ENCODE measurements at regions not wholly inside any gene's neighbourhood (a gene's known extent, or its start where the extent isn't known, plus 50 kb on each side); places are given as distances from the start of the nearest gene placed in this dataset.

DNA sequence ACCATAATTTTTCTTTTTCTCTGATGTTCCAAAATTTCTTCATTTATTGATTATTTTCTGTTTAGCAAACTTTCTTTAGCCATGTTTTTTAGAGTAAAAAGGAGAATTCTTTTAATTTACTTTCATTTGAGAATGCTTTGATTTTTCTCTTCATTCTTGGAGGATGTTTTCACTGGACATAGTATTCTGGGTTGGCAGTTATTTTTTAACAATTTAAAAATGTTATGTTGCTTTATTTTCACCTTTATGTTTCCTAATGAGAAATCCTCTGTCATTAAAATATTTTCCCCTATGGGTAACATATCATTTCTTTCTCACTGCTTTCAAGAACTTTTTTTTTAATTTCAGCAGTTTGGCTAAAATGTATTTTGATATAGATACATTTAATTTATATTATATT lies 631.4 kb upstream of the CDH2 start:
- ChIA-PET CTCF (no interaction called here), POLR2A (no interaction called here)
- Histone ChIP-seq H3K36me3 (ENCODE audit: control insufficient read depth in 2 of 2, insufficient read depth in 1 of 2, low read length in 2 of 2) (no peaks in the 10 kb centered on the region), H3K4me1 (ENCODE audit: control insufficient read depth, insufficient read depth, low read length) (no peaks in the 10 kb centered on the region), H3K9me3 (ENCODE audit: control insufficient read depth, insufficient read depth, low read depth, low read length) (no peaks in the 10 kb centered on the region), H3K4me3 (ENCODE audit: low read depth, low read length) (no peak overlapping the region), H3K27ac (ENCODE audit: extremely low read depth, low read depth, low read length) (no peak overlapping the region)
- TF ChIP-seq SETDB1 (IDR thresholded peaks at IDR 0.05; ENCODE audit: insufficient read length, low read length) = peak; percentile 92
- TF ChIP-seq, protein P1, sequence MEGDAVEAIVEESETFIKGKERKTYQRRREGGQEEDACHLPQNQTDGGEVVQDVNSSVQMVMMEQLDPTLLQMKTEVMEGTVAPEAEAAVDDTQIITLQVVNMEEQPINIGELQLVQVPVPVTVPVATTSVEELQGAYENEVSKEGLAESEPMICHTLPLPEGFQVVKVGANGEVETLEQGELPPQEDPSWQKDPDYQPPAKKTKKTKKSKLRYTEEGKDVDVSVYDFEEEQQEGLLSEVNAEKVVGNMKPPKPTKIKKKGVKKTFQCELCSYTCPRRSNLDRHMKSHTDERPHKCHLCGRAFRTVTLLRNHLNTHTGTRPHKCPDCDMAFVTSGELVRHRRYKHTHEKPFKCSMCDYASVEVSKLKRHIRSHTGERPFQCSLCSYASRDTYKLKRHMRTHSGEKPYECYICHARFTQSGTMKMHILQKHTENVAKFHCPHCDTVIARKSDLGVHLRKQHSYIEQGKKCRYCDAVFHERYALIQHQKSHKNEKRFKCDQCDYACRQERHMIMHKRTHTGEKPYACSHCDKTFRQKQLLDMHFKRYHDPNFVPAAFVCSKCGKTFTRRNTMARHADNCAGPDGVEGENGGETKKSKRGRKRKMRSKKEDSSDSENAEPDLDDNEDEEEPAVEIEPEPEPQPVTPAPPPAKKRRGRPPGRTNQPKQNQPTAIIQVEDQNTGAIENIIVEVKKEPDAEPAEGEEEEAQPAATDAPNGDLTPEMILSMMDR (tag by site-specific recombination; IDR thresholded peaks at IDR 0.05) = no peak
- TF ChIP-seq ATF2 (tag by site-specific recombination; IDR thresholded peaks at IDR 0.05; ENCODE audit: low read depth) = no peak

DNA sequence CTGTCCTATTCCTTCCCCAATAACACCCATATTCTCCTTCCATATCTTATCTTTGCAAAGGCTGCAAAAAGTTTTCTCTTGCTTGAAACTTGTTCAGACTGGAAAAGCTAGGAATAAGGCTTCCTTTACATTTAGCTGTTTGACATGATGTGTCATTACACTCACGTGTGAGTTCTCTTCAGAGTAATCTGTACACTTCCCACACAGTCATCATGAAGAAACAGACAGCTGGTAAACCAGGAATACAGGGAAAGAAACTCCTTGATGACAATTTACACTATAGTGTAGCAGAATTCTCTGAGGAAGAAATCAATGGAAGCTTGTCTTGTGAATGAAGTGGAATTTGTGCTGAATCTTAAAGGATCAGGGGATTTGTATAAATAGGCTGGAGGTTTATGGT lies 628.6 kb upstream of the CDH2 start:
- ChIA-PET POLR2A (no interaction called here), CTCF (interaction anchor here (0.7 to 1.2 kb wide), 2 partner anchors 11 to 1475 kb away, joined by 3 to 5 read pairs; no protein-coding TSS in a partner anchor)
- H3K36me3 ChIP-seq (ENCODE audit: control insufficient read depth in 2 of 2, insufficient read depth in 1 of 2, low read length in 2 of 2) = no peaks in the 10 kb centered on the region
- TF ChIP-seq ZNF37A (tag by site-specific recombination; IDR thresholded peaks at IDR 0.05) = no peak
- no peak for TF ChIP-seq HOXC10 (CRISPR knock-in tag; IDR thresholded peaks at IDR 0.05)
- no peak for TF ChIP-seq ZNF184 (tag by site-specific recombination; IDR thresholded peaks at IDR 0.05)
- TF ChIP-seq ZNF830 (tag by site-specific recombination; IDR thresholded peaks at IDR 0.05; ENCODE audit: low read depth) = no peak
- no peak overlapping the region for H3K27ac ChIP-seq (ENCODE audit: extremely low read depth, low read depth, low read length)
- no peaks in the 10 kb centered on the region for H3K4me1 ChIP-seq (ENCODE audit: control insufficient read depth, insufficient read depth, low read length)
- H3K9me3 ChIP-seq (ENCODE audit: control insufficient read depth, insufficient read depth, low read depth, low read length) = no peaks in the 10 kb centered on the region
- no peak overlapping the region for H3K4me3 ChIP-seq (ENCODE audit: low read depth, low read length)

DNA sequence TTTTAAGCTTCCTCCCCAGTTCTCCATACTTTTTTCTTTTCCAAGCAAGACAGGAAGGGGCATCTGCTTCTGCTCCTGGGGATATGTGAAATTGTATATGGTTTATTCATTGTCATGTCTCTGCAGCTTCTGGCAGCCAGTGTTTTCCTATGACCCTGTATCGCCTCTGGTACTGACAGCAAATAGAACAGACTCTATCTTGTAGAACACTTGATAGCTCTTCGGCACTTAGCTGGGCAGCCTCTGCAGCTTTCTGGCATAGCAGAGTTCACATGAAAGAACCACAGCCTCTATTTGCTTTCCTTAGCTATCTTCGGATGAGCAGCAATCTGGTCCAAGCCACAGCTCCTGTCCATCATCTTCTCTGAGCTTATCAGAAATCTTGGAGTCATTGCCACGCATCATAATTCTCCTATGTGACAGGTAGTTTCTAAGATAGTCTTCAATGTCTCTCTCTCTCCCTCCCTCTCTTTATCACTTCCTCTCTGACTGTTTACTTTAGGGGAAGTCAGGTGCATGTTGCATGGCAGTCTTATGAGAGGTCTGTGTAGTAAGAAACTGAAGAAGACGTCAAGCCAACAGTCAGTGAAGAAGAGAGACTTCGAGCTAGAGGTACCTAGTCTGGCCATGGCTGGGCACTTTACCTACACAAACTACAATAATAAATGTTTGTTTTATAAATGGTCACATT lies 627.7 kb upstream of the CDH2 start:
- CTCF ChIA-PET = interaction anchor here (1.2 kb wide), 1 partner anchor 11 kb away, joined by 5 read pairs; no protein-coding TSS in a partner anchor
- POLR2A ChIA-PET = no interaction called here
- Histone ChIP-seq H3K27ac (ENCODE audit: extremely low read depth, low read depth, low read length) (no peak overlapping the region), H3K4me3 (ENCODE audit: low read depth, low read length) (no peak overlapping the region), H3K9me3 (ENCODE audit: control insufficient read depth, insufficient read depth, low read depth, low read length) (no peaks in the 10 kb centered on the region), H3K4me1 (ENCODE audit: control insufficient read depth, insufficient read depth, low read length) (no peaks in the 10 kb centered on the region), H3K36me3 (ENCODE audit: control insufficient read depth in 2 of 2, insufficient read depth in 1 of 2, low read length in 2 of 2) (no peaks in the 10 kb centered on the region)
- TF ChIP-seq INSM2 (tag by site-specific recombination; IDR thresholded peaks at IDR 0.05) (no peak), TRIM28 (IDR thresholded peaks at IDR 0.05; ENCODE audit: borderline replicate concordance, low read length) (peak; percentile 53; the same call in 1 of the 2 replicates), ZNF521 (tag by site-specific recombination; IDR thresholded peaks at IDR 0.05) (no peak), PRDM6 (tag by site-specific recombination; IDR thresholded peaks at IDR 0.05) (no peak), ZNF785 (tag by site-specific recombination; IDR thresholded peaks at IDR 0.05) (no peak)
